Stimulated activated CD4-positive, alpha-beta T cell treated with anti-CD3 and anti-CD28 coated beads, Interleukin-12 subunit alpha, Interleukin-12 subunit beta, amount 100 ng/mL, for 4 hours (primary cell): ENCODE measurements at regions not wholly inside any gene's neighbourhood (a gene's known extent, or its start where the extent isn't known, plus 50 kb on each side); places are given as distances from the start of the nearest gene placed in this dataset.

Experiments used
- DNase-seq: peaks from one replicate; pipeline ENCODE4 v3.0.0-alpha.2; 2020

DNA sequence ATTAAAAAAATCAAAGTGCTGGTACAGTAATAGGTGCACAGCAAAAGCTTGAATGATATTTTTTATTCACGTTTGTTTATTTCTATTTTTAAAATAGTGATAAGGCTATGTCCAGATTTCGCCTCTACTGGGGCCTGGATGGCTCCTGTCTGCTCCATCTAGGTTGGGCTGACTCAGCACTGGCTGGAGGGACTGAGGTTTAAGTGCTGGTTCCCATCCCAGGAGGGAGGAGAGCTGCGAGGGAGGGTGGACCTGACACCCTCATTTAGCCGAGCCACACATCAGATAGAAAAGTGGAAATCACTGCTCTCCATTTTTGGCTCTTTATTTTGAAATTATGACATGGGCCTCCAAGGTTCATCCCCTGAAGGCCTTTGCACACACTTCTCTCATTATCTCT, 95.4 kb upstream of the AGBL1 start:
- DNase-seq: no peak

DNA sequence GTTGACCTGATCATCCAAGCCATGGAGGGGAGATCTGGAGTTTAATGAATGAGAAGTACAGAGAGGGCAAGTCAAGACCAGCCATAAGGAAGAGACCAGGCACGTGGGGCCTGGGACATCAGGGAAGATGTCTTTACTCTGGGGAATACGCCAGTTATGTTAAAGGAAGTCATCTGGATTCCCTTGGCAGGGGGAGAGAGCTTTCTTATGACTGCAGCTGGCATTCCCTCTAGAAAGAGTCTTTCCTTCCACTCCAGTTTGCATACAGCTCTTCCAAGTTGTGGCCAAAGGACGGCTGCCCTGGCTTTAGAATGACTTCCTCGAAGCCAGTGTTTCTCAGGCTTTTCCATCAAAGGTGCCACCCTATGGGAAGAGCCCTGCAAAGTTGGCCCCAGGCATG, 93.6 kb upstream of the AGBL1 start:
- DNase-seq: no peak

DNA sequence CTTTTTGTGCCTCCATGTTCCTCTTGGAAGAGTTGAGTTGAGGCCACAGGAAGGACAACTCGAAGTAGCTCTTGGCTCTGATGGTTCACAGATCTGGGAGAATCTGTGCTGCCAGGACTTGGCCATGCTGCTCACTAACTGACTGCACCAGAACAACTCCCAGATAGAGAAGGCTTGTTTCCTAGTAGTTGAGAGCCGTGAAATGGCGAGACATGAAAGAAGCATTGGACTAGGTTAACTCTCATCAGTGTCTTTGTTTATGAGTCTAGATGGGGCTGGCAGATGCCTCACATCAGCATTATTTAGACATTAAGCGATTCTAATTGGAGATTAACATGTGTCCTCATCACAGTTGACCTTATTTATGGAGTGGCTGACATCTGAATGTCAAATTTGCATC, 92.9 kb upstream of the AGBL1 start:
- no peak for DNase-seq

DNA sequence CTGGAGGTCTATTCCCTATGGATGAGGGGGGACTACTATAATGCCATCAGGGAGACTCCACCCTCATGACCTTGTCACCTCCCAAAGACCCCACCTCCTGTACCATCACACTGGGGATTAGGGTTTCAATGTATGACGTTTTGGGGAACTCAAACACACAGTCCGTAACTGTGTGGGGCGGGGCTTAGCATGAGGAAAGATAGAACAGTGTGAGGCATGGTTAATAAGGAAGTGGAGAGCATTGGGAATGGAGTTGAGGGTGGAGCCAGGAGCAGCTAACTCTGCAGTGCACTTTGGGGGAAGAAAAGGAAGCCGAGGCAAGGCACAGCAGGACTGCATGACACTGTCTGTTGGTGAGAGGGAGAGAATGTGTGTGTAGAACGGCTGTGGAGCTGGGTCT, 90.9 kb upstream of the AGBL1 start:
- no peak for DNase-seq

DNA sequence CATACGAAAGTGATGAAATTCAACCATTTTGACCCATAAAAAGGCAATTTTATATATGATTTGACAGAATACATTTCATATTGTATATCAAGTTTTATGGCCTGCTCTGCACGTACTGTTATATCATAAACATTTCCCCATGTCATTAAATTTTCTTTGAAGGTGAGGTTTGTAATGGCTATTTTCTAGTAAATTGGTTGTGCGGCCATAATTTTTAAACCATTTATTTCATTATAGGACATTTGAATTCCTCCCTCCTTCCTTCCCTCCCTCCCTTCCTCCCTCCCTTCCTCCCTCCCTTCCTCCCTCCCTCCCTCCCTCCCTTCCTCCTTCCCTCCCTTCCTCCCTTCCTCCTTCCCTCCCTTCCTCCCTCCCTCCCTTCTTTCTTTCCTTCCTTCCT, 87.4 kb upstream of the AGBL1 start:
- DNase-seq: no peak

DNA sequence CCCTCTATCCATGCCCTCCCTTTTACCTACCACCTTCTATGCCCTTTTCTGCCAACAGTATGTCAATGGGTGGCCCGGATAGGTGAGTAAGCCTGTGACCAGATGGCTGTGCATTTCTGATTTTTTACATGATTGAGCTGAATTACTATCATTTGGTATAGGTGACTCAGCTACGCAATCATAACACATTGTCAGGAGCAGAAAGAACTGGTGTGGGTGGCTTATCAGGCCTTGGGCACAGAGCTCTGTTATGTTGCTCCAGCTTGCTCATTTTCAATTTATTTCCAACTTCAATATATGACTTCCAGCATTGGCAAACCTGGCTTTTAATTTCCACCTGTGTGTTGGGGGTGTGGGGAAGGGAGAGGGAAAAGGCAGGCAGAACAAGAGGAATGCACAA, 86.6 kb upstream of the AGBL1 start:
- no peak for DNase-seq

DNA sequence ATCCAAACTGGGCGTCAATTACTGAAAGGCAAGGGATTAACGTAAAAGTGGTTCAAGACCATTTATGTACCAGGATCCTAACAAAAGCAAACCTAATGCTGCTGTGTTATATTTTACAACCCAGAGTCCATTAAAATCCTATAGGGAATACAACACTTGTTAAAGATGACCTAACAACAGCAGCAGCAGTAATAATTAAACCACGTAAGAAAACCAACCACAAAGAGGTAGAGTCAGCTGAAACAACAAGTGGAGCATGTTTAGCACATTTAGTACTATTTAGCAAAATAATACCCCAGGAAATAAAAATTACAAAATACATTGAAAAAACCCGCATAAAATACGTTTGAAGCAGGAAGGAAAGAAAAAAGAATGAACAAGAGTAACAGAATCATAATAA, 82.1 kb upstream of the AGBL1 start:
- DNase-seq: no peak

DNA sequence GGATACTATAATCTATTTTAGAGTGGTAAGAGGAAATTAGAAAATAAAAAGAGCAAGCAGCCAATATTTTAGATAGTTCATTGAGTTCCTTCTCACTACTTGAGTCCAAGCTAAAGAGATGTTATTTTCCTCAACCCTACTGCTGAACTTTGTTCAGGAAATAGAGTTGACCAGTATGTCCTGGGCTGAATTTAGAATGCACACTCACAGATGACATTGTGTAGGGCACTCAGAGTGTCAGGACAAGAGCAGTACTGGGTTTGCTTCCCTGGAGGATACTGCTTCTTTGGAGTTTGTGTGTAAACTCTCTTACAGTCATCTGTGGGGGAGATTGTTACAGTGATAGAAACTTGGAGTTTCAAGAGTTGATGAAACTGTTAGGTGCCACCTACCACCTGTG, 80.0 kb upstream of the AGBL1 start:
- no peak for DNase-seq

DNA sequence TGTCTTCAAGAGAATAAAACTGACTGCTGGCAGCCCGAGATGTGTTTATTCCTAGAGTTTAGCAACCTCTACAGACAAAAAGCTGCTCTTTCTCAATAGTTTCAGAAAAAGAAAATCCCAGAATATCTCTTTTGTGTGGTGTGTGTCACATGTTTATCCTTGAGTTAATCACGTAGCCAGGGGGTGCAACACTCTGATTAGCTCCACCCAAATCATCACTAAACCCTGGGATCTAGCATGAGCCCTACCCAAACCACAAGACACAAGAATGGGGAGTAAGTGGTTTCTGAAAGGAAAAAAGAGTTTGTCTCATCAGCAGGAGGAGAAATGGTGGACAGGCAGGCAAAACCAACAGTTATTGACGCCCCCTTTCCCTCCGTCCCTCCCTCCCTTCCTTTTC, 78.5 kb upstream of the AGBL1 start:
- no peak for DNase-seq

DNA sequence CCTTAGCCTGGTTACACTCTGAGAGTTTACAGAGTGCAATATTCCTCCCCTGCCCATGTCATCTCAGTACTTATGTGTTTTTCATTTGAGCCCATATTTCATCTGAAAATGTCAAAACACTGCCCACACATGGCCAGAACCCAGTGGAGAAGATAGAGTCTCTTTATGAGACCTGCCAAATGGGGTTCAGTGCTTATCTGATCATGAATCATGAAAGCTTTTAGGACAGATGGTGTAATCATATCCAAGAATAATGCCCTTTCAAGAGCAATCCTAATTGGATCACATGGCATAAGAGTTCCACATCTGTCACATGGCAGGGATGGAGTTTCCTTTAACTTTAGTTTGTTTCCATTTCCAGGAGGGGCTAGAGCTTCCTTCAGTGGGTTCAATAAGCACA, 77.2 kb upstream of the AGBL1 start:
- no peak for DNase-seq

DNA sequence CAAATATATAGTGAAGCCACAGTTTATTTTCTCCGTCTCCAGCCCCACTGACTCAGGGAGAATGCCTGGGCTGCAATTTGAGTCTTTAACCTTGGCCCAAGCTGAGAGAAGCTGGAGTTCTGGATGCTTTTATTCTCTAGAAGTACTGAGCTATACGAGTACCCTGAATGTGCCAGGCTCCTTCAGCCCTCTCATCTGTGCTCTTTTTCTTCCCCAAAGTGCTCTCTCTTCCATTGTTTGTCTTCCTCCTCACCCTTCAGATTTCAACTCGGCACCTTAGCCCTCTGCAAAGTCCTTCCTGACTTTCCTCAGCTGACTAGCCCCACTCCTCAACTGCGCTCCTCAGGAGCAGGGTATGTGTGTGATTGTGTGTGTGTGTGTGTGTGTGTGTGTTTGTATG, 75.6 kb upstream of the AGBL1 start:
- DNase-seq: no peak

DNA sequence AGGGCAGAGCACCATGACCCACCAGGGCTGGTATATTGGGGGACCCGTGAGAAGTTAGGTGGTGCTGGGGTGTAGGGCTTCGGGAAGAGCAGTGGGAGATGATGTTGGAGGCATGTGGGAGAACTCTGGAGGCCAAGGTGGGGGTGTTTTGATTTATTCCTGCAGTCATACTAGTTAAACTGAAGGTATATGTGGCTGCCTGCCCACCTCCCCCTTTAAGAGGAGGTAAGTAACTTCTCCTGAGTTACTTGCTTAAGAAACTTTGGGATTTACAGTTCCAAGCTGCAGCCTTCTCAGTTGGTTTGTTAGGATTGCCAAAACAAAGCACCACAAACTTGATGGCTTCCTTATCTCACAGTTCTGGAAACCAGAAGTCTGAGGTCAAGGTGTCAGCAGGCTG, 73.1 kb upstream of the AGBL1 start:
- DNase-seq: no peak

DNA sequence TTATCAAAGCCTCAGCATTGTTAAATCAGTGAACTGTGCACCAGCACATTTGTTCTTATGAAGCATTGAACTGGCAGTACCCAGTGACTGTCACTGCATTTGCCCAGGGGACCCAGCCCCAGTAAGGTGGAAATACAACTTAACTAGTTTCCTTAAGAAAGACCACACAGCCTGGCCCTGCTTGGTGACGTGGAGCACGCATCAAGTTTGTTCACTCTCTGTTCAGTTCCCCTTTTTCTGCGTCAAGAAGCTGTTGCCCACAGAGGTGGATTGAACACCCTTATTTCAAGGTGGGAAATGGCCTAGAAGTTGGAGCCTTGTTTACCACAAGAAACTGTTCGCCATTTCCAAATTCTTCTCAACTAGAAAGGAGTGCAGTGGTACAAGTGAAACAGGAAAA, 69.9 kb upstream of the AGBL1 start:
- no peak for DNase-seq

DNA sequence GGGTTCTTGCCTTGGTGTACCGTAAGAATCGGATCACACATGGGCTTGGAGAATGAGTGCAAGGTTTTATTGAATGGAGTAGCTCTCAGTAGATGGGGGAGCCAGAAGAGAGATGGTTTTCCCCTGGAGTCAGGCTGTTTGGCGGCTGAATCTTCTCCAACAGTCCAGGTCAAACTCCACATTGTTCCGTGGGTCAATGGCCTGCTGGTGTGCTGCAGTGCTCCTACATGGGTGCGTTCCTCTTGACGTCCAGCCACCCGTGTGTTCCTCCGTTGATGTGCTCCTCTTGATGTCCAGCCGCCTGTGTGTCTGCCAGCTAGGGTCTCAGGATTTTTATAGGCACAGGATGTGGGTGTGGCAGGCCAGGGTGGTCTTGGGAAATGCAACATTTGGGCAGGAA, 69.3 kb upstream of the AGBL1 start:
- DNase-seq: no peak

DNA sequence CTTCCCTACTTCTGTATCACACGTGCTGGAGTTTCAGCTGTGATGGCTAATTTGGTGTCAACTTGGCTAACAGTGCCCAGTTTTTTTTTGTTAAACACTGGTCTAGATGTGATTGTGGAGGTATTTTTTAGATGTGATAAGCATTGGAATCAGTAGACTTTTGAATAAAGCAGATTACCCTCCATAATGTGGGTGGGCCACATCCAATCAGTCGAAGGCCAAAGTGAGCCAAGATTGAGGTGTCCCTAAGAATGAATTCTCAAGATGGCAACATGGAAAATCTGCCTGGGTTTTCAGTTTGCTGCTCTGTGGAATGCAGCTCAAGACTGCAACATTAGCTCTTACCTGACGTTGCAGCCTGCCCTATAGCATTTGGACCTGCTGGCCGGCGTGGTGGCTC, 68.8 kb upstream of the AGBL1 start:
- no peak for DNase-seq

DNA sequence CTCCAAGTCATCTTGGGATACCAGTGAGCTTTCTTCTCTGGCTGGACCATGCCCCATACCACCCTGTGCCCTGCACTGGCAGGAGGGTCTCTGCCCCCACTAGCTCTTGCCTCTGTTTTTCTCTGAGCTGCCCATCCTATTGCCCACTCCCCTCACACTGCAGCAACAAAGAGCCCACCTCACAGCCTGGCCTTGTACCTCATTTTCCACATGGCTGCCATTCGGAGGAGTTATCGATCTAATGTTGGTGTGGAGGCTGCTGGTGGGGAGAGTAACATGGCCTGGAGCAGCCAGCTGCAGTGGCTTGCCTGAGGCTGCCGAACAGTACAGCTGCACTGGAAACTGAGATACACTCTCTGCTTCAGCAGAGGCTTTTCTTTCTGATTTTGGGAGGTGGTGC, 65.7 kb upstream of the AGBL1 start:
- DNase-seq: no peak

DNA sequence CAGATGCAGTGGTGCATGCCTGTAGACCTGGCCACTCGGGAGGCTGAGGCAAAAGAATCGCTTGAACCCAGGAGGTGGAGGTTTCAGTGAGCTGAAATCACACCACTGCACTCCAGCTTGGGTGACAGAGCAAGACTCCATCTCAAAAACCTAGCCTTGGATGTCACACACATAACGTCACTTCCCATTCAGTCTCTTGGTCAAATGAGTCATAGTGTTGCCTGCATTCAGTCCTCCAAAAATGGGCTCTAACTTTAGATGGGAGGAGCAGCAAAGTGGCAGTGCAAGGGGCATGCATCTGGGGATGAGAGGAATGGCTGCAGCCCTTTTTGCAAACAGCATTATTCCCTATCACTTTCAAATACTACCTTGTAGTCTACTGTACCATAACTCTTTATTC, 62.9 kb upstream of the AGBL1 start:
- no peak for DNase-seq

DNA sequence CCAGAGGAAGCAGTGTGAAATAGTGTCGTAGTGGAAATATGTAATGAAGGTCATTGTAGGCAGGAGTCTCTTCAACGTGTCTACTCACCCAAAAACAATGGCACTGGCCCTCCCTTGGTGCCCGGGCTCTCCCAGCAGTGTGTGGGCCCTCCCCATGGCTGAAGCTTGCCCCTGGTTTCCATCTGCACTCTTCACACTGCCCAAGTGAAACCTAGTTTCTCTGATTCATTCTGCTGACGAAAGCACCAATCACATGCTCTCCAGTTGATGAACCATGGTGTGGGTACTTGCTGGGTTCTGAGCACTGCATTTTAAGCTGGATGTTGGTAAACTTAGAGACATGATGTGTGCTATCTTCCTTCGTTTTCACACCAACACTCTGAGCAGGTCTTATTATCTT, 61.0 kb upstream of the AGBL1 start:
- no peak for DNase-seq

DNA sequence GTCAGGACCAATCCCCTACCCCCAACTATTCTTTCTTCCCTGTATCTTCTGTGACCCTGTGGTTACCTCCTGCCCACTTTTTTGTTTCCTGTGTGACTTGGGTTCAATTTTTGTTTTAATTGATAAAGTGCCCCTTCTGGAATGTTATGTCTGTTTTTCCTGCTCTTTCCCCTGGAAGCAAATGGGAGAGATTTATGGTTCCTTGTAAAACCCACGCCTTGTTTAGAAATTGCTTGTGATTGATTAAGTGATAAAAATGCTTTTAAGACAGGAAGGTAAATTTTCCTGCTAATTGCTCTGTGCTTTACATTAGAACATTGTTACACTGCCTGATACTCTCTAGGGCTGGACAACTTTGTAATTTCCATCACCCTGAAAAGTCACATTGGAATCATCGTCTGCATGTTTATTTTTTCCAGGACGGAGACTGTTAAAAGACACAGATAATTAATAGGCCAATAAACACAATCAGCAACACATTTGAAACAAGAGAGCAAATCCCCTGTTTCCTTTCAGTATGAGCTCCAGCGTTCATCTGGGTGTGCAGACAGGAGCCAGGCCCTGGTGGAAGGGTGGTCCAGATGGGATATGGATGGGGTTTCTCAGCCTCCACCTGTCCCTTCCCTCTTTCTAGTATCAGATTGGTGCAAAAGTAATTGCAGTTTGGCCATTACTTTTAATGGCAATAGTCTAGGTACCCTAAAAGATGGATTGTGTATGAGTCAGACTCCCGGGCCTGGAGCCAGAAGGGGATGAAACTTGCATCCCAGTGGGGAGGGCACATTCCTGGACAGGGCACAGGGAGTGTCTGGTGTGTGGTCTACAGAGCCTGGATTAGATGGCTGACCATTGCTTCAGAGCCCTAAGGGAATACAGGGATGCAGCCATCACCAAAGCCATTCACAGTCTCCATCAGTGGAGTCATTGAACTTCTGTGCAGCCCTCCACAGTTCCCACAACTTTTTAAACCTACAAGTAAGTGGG, 58.1 kb upstream of the AGBL1 start:
- no peak for DNase-seq

DNA sequence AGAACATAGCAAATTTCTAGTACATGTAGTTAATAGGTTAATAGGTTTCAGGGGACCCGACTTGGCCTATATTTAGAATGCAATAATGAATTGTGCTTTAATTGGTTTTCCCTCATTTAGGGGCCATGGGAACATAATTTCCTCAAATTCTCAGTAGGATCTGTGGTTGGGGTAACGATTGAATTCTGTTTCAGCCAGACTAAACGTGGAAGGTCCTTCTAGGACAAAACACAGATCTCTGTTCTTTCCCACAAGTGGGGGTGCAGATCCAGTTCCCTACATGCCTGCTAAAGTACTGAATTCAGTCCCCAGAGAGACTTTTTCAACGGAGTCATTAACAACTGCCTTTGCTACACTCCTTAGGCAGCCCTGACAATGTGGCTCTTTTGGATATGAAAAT, 50.7 kb upstream of the AGBL1 start:
- no peak for DNase-seq
